ENCODE measurements at regions not wholly inside any gene's neighbourhood (a gene's known extent, or its start where the extent isn't known, plus 50 kb on each side); places are given as distances from the start of the nearest gene placed in this dataset.
A peak's percentile ranks its signal among the peaks of the same experiment; 100 is the strongest.

GRCh38 chr14:97824218-97824617, 1027.0 kb downstream of the VRK1 start:
- no peaks in the 10 kb centered on the region for H3K4me1 Mint-ChIP-seq
- H3K9me3 Mint-ChIP-seq: peaks cover 8% of the 10 kb centered on the region
- no peak overlapping the region for H3K27ac Mint-ChIP-seq
- DNase-seq: no peak
- peaks cover 4% of the 10 kb centered on the region for H3K36me3 Mint-ChIP-seq (ENCODE audit: low read depth)
- peaks cover 7% of the 10 kb centered on the region for H3K27me3 Mint-ChIP-seq (ENCODE audit: low read depth, poor library complexity)
- H3K4me3 Mint-ChIP-seq: no peak overlapping the region
- no peak for TF ChIP-seq CTCF (IDR thresholded peaks at IDR 0.05)

GRCh38 chr14:97827746-97828145, 1030.6 kb downstream of the VRK1 start:
- H3K9me3 Mint-ChIP-seq: peaks cover 8% of the 10 kb centered on the region

GRCh38 chr14:97832776-97833175, 1035.6 kb downstream of the VRK1 start:
- Mint-ChIP-seq H3K4me3 (no peak overlapping the region), H3K27me3 (ENCODE audit: low read depth, poor library complexity) (peaks cover 12% of the 10 kb centered on the region), H3K36me3 (ENCODE audit: low read depth) (no peaks in the 10 kb centered on the region), H3K9me3 (no peaks in the 10 kb centered on the region), H3K4me1 (peaks cover 22% of the 10 kb centered on the region), H3K27ac (peak overlapping the region; percentile 35)
- no peak for TF ChIP-seq CTCF (IDR thresholded peaks at IDR 0.05)
- DNase-seq: no peak

More at GRCh38 chr14:97827746-97828145, 1030.6 kb downstream of the VRK1 start:
- Mint-ChIP-seq H3K4me1 (peaks cover 11% of the 10 kb centered on the region), H3K27me3 (ENCODE audit: low read depth, poor library complexity) (peaks cover 7% of the 10 kb centered on the region), H3K36me3 (ENCODE audit: low read depth) (peaks cover 4% of the 10 kb centered on the region), H3K4me3 (no peak overlapping the region), H3K27ac (no peak overlapping the region)
- no peak for TF ChIP-seq CTCF (IDR thresholded peaks at IDR 0.05)
- no peak for DNase-seq

GRCh38 chr14:97838986-97839385, 1041.8 kb downstream of the VRK1 start:
- Mint-ChIP-seq H3K9me3 (no peaks in the 10 kb centered on the region), H3K27me3 (ENCODE audit: low read depth, poor library complexity) (peaks cover 34% of the 10 kb centered on the region), H3K4me3 (no peak overlapping the region), H3K4me1 (peaks cover 11% of the 10 kb centered on the region), H3K27ac (no peak overlapping the region), H3K36me3 (ENCODE audit: low read depth) (no peaks in the 10 kb centered on the region)
- no peak for TF ChIP-seq CTCF (IDR thresholded peaks at IDR 0.05)
- DNase-seq: no peak

- Mint-ChIP-seq H3K4me1 (peaks cover 11% of the 10 kb centered on the region), H3K4me3 (no peak overlapping the region), H3K9me3 (no peaks in the 10 kb centered on the region), H3K27me3 (ENCODE audit: low read depth, poor library complexity) (peaks cover 34% of the 10 kb centered on the region), H3K27ac (no peak overlapping the region), H3K36me3 (ENCODE audit: low read depth) (no peaks in the 10 kb centered on the region)
- DNase-seq: no peak
- no peak for TF ChIP-seq CTCF (IDR thresholded peaks at IDR 0.05)
Measured at GRCh38 chr14:97840159-97840558, 1043.0 kb downstream of the VRK1 start.

GRCh38 chr14:97841762-97842161, 1044.6 kb downstream of the VRK1 start:
- Mint-ChIP-seq H3K27ac (no peak overlapping the region), H3K36me3 (ENCODE audit: low read depth) (no peaks in the 10 kb centered on the region), H3K4me3 (no peak overlapping the region), H3K9me3 (no peaks in the 10 kb centered on the region), H3K27me3 (ENCODE audit: low read depth, poor library complexity) (peaks cover 27% of the 10 kb centered on the region), H3K4me1 (peaks cover 11% of the 10 kb centered on the region)
- TF ChIP-seq CTCF (IDR thresholded peaks at IDR 0.05): no peak
- no peak for DNase-seq

Measured in nephron progenitor cell (in vitro differentiated cells).